Keratinocyte (primary cell): ENCODE measurements at regions not wholly inside any gene's neighbourhood (a gene's known extent, or its start where the extent isn't known, plus 50 kb on each side); places are given as distances from the start of the nearest gene placed in this dataset.

Source experiments
- DNase-seq: peaks from one replicate; pipeline ENCODE4 v3.0.0-alpha.2; 2011; ENCODE audit warnings: low read depth, missing footprints, low spot score
- FAIRE-seq: peaks from 2 replicates; lab custom pipeline; 2011; peaks lifted over from hg19 to GRCh38; lab: Jason Lieb, UNC
- H2AFZ ChIP-seq: 2 replicates; pipeline ENCODE4 v1.6.0; 2012; ENCODE audit warnings: low read length, control low read depth, inconsistent platforms; ENCODE audit not compliant: control insufficient read depth
- H3K27ac ChIP-seq: 2 replicates; pipeline ENCODE4 v1.5.1; 2011; ENCODE audit warnings: low read length; ENCODE audit not compliant: control insufficient read depth, insufficient read depth
- H3K27me3 ChIP-seq: 3 replicates; pipeline ENCODE4 v1.6.0; 2011; ENCODE audit warnings: low read length; ENCODE audit not compliant: control insufficient read depth, insufficient read depth; ENCODE audit errors: extremely low read depth
- H3K36me3 ChIP-seq, 2 experiments: 2 replicates in 1 of 2; 3 replicates in 1 of 2; pipeline ENCODE4 v1.5.1; 2011; ENCODE audit warnings: low read length in 2 of 2, mild to moderate bottlenecking in 1 of 2; ENCODE audit not compliant: control insufficient read depth in 2 of 2, insufficient read depth in 2 of 2; ENCODE audit errors: extremely low read depth in 1 of 2
- H3K4me1 ChIP-seq: 3 replicates; pipeline ENCODE4 v1.5.1; 2011; ENCODE audit warnings: low read length; ENCODE audit not compliant: control insufficient read depth, insufficient read depth; ENCODE audit errors: extremely low read depth
- H3K4me2 ChIP-seq: 3 replicates; pipeline ENCODE4 v1.6.0; 2011; ENCODE audit warnings: low read depth, low read length; ENCODE audit not compliant: control insufficient read depth, insufficient read depth; ENCODE audit errors: extremely low read depth
- H3K4me3 ChIP-seq, 3 experiments: fragments of 200-600 bp in 1 of 3; sonication (generic) in 1 of 3; 2 replicates in 2 of 3; 3 replicates in 1 of 3; pipeline ENCODE4 v1.5.1; 2011 to 2016; ENCODE audit warnings: low read length in 3 of 3, mild to moderate bottlenecking in 3 of 3, control low read depth in 2 of 3, inconsistent platforms in 1 of 3, low read depth in 1 of 3, mixed read lengths in 1 of 3, mixed run types in 1 of 3, moderate library complexity in 1 of 3; ENCODE audit not compliant: control insufficient read depth in 2 of 3, insufficient read depth in 2 of 3; ENCODE audit errors: extremely low read depth in 1 of 3
- H3K79me2 ChIP-seq: 2 replicates; pipeline ENCODE4 v1.6.0; 2012; ENCODE audit warnings: low read length; ENCODE audit not compliant: control insufficient read depth, insufficient read depth
- H3K9ac ChIP-seq: 3 replicates; pipeline ENCODE4 v1.6.0; 2011; ENCODE audit warnings: low read length; ENCODE audit not compliant: control insufficient read depth, insufficient read depth; ENCODE audit errors: extremely low read depth
- H3K9me1 ChIP-seq: 3 replicates; pipeline ENCODE4 v1.6.0; 2011; ENCODE audit warnings: low read length; ENCODE audit not compliant: control insufficient read depth, insufficient read depth; ENCODE audit errors: extremely low read depth
- H3K9me3 ChIP-seq: 2 replicates; pipeline ENCODE4 v1.5.1; 2012; ENCODE audit warnings: low read depth, low read length; ENCODE audit not compliant: control insufficient read depth
- H4K20me1 ChIP-seq: 3 replicates; pipeline ENCODE4 v1.6.0; 2011; ENCODE audit warnings: low read length; ENCODE audit not compliant: control insufficient read depth, insufficient read depth; ENCODE audit errors: extremely low read depth
- EZH2 ChIP-seq: IDR thresholded peaks from one replicate; pipeline ENCODE4 v1.6.1; 2012; ENCODE audit warnings: inconsistent platforms, mild to moderate bottlenecking, low read length, moderate library complexity
- dilution Hi-C: fragments of 300-500 bp; cut with MboI; formaldehyde crosslinking; loops from one replicate; pipeline ENCODE4 v1.7.0; 2020; ENCODE audit warnings: low sequenced_read_pairs; ENCODE audit not compliant: extremely low pct_ligation_motif_present
- TF ChIP-seq, protein P1 (sequence below), 3 experiments: IDR thresholded peaks in 1 of 3; conservative IDR thresholded peaks in 1 of 3; optimal IDR thresholded peaks in 1 of 3; 2 replicates in 2 of 3; 3 replicates in 1 of 3; pipeline versions ENCODE3 to v1.5.1; 2011; ENCODE audit warnings: low read length in 3 of 3, mild to moderate bottlenecking in 3 of 3, moderate library complexity in 2 of 3, control low read depth in 1 of 3, inconsistent platforms in 1 of 3; ENCODE audit not compliant: insufficient read depth in 2 of 3; ENCODE audit errors: extremely low read depth in 1 of 3

DNA sequence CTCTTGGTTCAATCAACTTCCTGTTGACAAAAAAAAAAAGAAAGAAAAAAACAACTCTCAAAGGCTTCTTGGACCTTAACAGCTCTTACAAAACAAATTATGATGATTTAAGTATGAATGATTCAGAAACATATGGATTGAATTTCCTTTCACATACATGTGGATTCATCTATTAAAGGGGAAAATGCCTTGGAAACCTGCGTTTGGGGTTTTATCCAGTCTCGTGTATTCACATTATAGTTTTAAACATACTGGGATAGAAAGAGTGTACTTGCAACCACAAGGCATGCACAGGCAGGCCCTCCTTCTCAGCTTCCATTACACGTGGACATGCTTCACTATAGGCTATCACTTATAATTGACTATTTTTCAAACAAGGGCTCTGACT lies 286.7 kb downstream of the INHBA start:
- peak overlapping the region; percentile 35 for H3K4me2 ChIP-seq
- H3K9me1 ChIP-seq, result no peaks in the 10 kb centered on the region
- peak overlapping the region; percentile 5 for H3K27ac ChIP-seq
- dilution Hi-C loops, result no loop called here
- FAIRE-seq, result peak; percentile 82
- peaks cover 22% of the 10 kb centered on the region for H3K4me1 ChIP-seq
- peak overlapping the region; percentile 1 for H2AFZ ChIP-seq
- no peaks in the 10 kb centered on the region for H3K9me3 ChIP-seq
- no peak for TF ChIP-seq EZH2
- TF ChIP-seq, protein P1, sequence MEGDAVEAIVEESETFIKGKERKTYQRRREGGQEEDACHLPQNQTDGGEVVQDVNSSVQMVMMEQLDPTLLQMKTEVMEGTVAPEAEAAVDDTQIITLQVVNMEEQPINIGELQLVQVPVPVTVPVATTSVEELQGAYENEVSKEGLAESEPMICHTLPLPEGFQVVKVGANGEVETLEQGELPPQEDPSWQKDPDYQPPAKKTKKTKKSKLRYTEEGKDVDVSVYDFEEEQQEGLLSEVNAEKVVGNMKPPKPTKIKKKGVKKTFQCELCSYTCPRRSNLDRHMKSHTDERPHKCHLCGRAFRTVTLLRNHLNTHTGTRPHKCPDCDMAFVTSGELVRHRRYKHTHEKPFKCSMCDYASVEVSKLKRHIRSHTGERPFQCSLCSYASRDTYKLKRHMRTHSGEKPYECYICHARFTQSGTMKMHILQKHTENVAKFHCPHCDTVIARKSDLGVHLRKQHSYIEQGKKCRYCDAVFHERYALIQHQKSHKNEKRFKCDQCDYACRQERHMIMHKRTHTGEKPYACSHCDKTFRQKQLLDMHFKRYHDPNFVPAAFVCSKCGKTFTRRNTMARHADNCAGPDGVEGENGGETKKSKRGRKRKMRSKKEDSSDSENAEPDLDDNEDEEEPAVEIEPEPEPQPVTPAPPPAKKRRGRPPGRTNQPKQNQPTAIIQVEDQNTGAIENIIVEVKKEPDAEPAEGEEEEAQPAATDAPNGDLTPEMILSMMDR (optimal IDR thresholded peaks at IDR 0.05 in 1 of 3, IDR thresholded peaks at IDR 0.05 in 1 of 3, conservative IDR thresholded peaks at IDR 0.05 in 1 of 3; ENCODE audit: extremely low read depth in 1 of 3, insufficient read depth in 2 of 3, low read length in 3 of 3), result no peak
- H4K20me1 ChIP-seq, result no peaks in the 10 kb centered on the region
- peak; percentile 48 for DNase-seq
- H3K79me2 ChIP-seq, result no peaks in the 10 kb centered on the region
- H3K36me3 ChIP-seq, result no peaks in the 10 kb centered on the region
- H3K27me3 ChIP-seq, result no peaks in the 10 kb centered on the region
- H3K4me3 ChIP-seq, result no peak overlapping the region
- H3K9ac ChIP-seq, result no peak overlapping the region

DNA sequence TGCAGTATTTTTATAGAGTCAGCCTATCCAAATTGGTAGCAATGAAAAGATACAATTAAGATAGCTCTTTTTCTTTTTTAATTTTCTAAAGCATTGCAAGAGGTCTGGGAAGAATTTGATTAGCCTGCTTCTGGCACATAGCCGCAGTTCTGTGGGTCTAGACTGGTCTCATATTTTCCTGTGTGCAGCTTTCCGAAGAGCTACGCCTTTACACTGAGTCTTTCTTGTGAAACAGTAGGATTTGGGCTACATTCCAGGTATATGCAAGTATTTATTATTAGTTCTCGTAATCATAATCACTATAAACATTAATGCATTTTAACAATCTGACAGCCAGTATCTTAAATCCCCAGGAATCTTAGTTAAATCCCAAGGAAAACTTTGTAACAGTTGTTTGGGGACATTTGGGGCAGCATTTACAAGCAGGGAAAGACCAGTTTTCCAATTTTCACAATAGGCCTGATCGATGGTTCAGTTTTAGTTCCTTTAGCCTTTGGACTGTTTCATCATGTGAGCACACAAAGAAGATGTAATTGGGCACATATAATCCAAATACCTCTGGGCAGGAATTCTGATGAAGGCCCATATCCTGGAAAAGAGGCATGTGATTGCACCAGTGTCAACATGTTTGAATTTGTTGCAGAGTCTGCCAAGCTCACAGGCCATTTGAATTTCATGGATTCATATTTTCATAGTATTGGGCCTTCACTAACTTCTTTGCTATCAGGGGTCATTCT lies 287.3 kb downstream of the INHBA start:
- Histone ChIP-seq H3K9me1 (no peaks in the 10 kb centered on the region), H3K4me1 (peaks cover 22% of the 10 kb centered on the region), H3K9ac (no peak overlapping the region), H3K36me3 (no peaks in the 10 kb centered on the region), H3K4me3 (no peak overlapping the region), H3K79me2 (no peaks in the 10 kb centered on the region), H3K9me3 (no peaks in the 10 kb centered on the region), H2AFZ (peak overlapping the region; percentile 1), H3K27me3 (no peaks in the 10 kb centered on the region), H4K20me1 (no peaks in the 10 kb centered on the region), H3K4me2 (peak overlapping the region; percentile 35), H3K27ac (peak overlapping the region; percentile 5)
- TF ChIP-seq EZH2, result no peak
- TF ChIP-seq, protein P1 (optimal IDR thresholded peaks at IDR 0.05 in 1 of 3, IDR thresholded peaks at IDR 0.05 in 1 of 3, conservative IDR thresholded peaks at IDR 0.05 in 1 of 3; ENCODE audit: extremely low read depth in 1 of 3, insufficient read depth in 2 of 3, low read length in 3 of 3), result no peak
- dilution Hi-C loops, result no loop called here
- DNase-seq (no peak), FAIRE-seq (peak; percentile 93)
